GM23338 (cell line): ENCODE measurements at regions not wholly inside any gene's neighbourhood (a gene's known extent, or its start where the extent isn't known, plus 50 kb on each side); places are given as distances from the start of the nearest gene placed in this dataset.

Source experiments
- ATAC-seq: fragments of 200-7000 bp; cut with Tn5 transposase; 3 replicates; pipeline ENCODE4 v1.9.1; 2020
- DNase-seq: peaks from one replicate; pipeline ENCODE4 v3.0.0-alpha.2; 2015; ENCODE audit warnings: low spot score
- H2AFZ ChIP-seq: fragments of 200-600 bp; sonication (generic); 2 replicates; pipeline ENCODE4 v1.8.0; 2016; ENCODE audit warnings: antibody characterized with exemption, mild to moderate bottlenecking, moderate library complexity
- H3F3A ChIP-seq: fragments of 200-600 bp; sonication (generic); replicated peaks from 2 replicates; pipeline ENCODE4 v1.8.0; 2017; ENCODE audit warnings: antibody characterized with exemption, mixed run types, low read depth
- H3K27ac ChIP-seq: fragments of 200-600 bp; sonication (generic); 2 replicates; pipeline ENCODE4 v1.6.1; 2016; ENCODE audit warnings: low read depth
- H3K27me3 ChIP-seq: fragments of 200-600 bp; sonication (generic); 2 replicates; pipeline ENCODE4 v1.8.0; 2016; ENCODE audit warnings: mild to moderate bottlenecking, mixed run types, moderate library complexity; ENCODE audit not compliant: insufficient read depth
- H3K36me3 ChIP-seq: fragments of 200-600 bp; sonication (generic); 2 replicates; pipeline ENCODE4 v1.8.0; 2016; ENCODE audit warnings: mild to moderate bottlenecking; ENCODE audit not compliant: insufficient read depth
- H3K4me1 ChIP-seq: fragments of 200-600 bp; sonication (generic); 2 replicates; pipeline ENCODE4 v1.8.0; 2016; ENCODE audit warnings: mild to moderate bottlenecking, moderate library complexity; ENCODE audit not compliant: insufficient read depth
- H3K4me2 ChIP-seq: fragments of 200-600 bp; sonication (generic); 2 replicates; pipeline ENCODE4 v1.7.1; 2017; ENCODE audit warnings: mixed run types
- H3K4me3 ChIP-seq: fragments of 200-600 bp; sonication (generic); 2 replicates; pipeline ENCODE4 v1.6.1; 2016; ENCODE audit warnings: mixed run types
- H3K79me2 ChIP-seq: fragments of 200-600 bp; sonication (generic); replicated peaks from 2 replicates; pipeline ENCODE4 v1.8.0; 2017; ENCODE audit warnings: mild to moderate bottlenecking; ENCODE audit not compliant: insufficient read depth
- H3K9me2 ChIP-seq: fragments of 200-600 bp; sonication (generic); 2 replicates; pipeline ENCODE4 v1.8.0; 2017; ENCODE audit not compliant: insufficient read depth
- H4K20me1 ChIP-seq: fragments of 200-600 bp; sonication (generic); replicated peaks from 2 replicates; pipeline ENCODE4 v1.8.0; 2017; ENCODE audit warnings: mild to moderate bottlenecking; ENCODE audit not compliant: insufficient read depth
- H3K27ac Mint-ChIP-seq: 2 replicates; pipeline ENCODE4 v1.8.0; 2020; ENCODE audit warnings: inconsistent platforms, mild to moderate bottlenecking, moderate library complexity, mixed read lengths
- H3K27me3 Mint-ChIP-seq: 3 replicates; pipeline ENCODE4 v1.8.0; 2022; ENCODE audit warnings: low read depth, mild to moderate bottlenecking, moderate library complexity, mixed read lengths, inconsistent platforms; ENCODE audit not compliant: insufficient read depth, poor library complexity
- H3K36me3 Mint-ChIP-seq: 3 replicates; pipeline ENCODE4 v1.8.0; 2021; ENCODE audit warnings: low read depth, mild to moderate bottlenecking, inconsistent platforms, moderate library complexity, mixed read lengths
- H3K4me1 Mint-ChIP-seq: 3 replicates; pipeline ENCODE4 v1.8.0; 2020; ENCODE audit warnings: mild to moderate bottlenecking, inconsistent platforms, mixed read lengths
- H3K4me3 Mint-ChIP-seq: 3 replicates; pipeline ENCODE4 v1.8.0; 2021; ENCODE audit warnings: moderate library complexity, mild to moderate bottlenecking, inconsistent platforms, mixed read lengths
- H3K9me3 Mint-ChIP-seq: 3 replicates; pipeline ENCODE4 v1.8.0; 2020; ENCODE audit warnings: moderate library complexity, mild to moderate bottlenecking, inconsistent platforms, mixed read lengths
- CTCF ChIP-seq, 2 experiments: fragments of 200-600 bp in 1 of 2; sonication (generic) in 1 of 2; conservative IDR thresholded peaks; 2 replicates each; pipeline versions ENCODE4 v1.5.1 to v1.6.1; 2016 to 2017; ENCODE audit warnings: antibody characterized with exemption in 2 of 2, low read depth in 2 of 2, mild to moderate bottlenecking in 2 of 2, moderate library complexity in 1 of 2
- ETS1 ChIP-seq: IDR thresholded peaks from 2 replicates; pipeline ENCODE4 v1.6.1; 2016; ENCODE audit warnings: antibody characterized with exemption
- EZH2 ChIP-seq: fragments of 200-600 bp; sonication (generic); IDR thresholded peaks from one replicate; pipeline ENCODE4 v1.8.0; 2017; ENCODE audit warnings: antibody characterized with exemption, mild to moderate bottlenecking, low read depth; ENCODE audit not compliant: unreplicated experiment
- JUNB ChIP-seq: IDR thresholded peaks from one replicate; pipeline ENCODE4 v1.6.1; 2016; ENCODE audit warnings: antibody characterized with exemption; ENCODE audit not compliant: unreplicated experiment
- POLR2AphosphoS5 ChIP-seq: IDR thresholded peaks from 2 replicates; pipeline ENCODE4 v1.6.1; 2016; ENCODE audit warnings: antibody characterized with exemption, low read depth
- STAT1 ChIP-seq: IDR thresholded peaks from one replicate; pipeline ENCODE4 v1.6.1; 2016; ENCODE audit warnings: antibody characterized with exemption; ENCODE audit not compliant: unreplicated experiment
- ZNF114 ChIP-seq: fragments of 250-450 bp; sonication (Bioruptor Pico); IDR thresholded peaks from 2 replicates; pipeline ENCODE4 v1.5.0; 2020; ENCODE audit warnings: mild to moderate bottlenecking, moderate library complexity
- ZNF331 ChIP-seq: fragments of 250-450 bp; sonication (Bioruptor Pico); IDR thresholded peaks from 2 replicates; pipeline ENCODE4 v1.5.0; 2020; ENCODE audit warnings: low read depth, mild to moderate bottlenecking, moderate library complexity
- ZNF462 ChIP-seq: fragments of 250-450 bp; sonication (Bioruptor Pico); IDR thresholded peaks from 2 replicates; pipeline ENCODE4 v1.5.0; 2020; ENCODE audit warnings: mild to moderate bottlenecking, moderate library complexity

- ATAC-seq, result no peak
- Mint-ChIP-seq H3K36me3 (peaks cover 13% of the 10 kb centered on the region), H3K9me3 (peaks cover 16% of the 10 kb centered on the region), H3K4me3 (no peak overlapping the region), H3K27ac (no peak overlapping the region), H3K4me1 (peaks cover 5% of the 10 kb centered on the region), H3K27me3 (peaks cover 5% of the 10 kb centered on the region)
- no peaks in the 10 kb centered on the region for H3K79me2 ChIP-seq
- no peak overlapping the region for H3K27ac ChIP-seq
- TF ChIP-seq ZNF331 (CRISPR knock-in tag) (no peak), ETS1 (no peak), CTCF (conservative IDR thresholded peaks at IDR 0.05; ENCODE audit: low read depth in 2 of 2) (no peak), EZH2 (no peak), ZNF462 (CRISPR knock-in tag) (no peak), STAT1 (no peak), JUNB (no peak), ZNF114 (CRISPR knock-in tag) (no peak), POLR2AphosphoS5 (no peak)
- H2AFZ ChIP-seq, result no peak overlapping the region
- no peaks in the 10 kb centered on the region for H3F3A ChIP-seq
- peaks cover 6% of the 10 kb centered on the region; the same call in 1 of the 2 replicates for H3K4me1 ChIP-seq
- no peak for DNase-seq
- H3K4me2 ChIP-seq, result no peak overlapping the region
- H4K20me1 ChIP-seq, result no peaks in the 10 kb centered on the region
- no peaks in the 10 kb centered on the region for H3K36me3 ChIP-seq
- no peak overlapping the region for H3K4me3 ChIP-seq
- H3K9me2 ChIP-seq, result peaks cover 5% of the 10 kb centered on the region; the same call in 1 of the 2 replicates
- H3K27me3 ChIP-seq, result no peaks in the 10 kb centered on the region
Measured at GRCh38 chr1:177411381-177411780, 240.6 kb downstream of the BRINP2 start.
